ENCODE measurements at regions not wholly inside any gene's neighbourhood (a gene's known extent, or its start where the extent isn't known, plus 50 kb on each side); places are given as distances from the start of the nearest gene placed in this dataset.

DNA sequence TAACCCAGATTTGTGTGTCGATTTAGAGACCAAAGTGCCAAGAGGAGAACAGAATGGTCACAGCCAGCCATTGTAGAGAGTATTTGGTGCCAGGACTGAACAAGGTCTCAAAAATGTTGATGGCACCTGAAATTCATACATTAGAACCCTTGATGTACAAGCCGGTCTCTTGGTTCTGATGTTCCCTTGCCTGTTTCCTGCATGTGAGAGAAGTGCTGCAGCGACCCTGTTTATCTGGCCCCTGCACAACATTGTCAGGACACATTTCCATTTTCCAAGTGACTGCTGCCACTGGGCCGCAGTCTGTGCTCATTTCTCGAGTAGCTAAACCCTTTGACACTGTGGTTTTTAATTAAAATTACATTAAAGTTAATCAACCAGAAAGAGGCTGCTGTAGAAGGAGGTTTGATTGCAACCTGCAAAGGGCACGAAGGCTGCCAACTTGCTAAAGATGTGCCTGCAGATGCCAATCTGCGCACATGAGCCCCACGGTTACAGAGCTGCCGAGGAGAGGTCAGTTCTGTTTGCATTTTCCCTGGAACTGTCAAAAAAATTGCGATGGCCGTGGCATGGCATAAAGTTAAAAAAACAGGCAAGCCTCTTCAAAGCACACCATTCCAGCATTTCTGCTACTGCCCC, 136.4 kb upstream of the CMC1 start:
- TF ChIP-seq CTCF (IDR thresholded peaks at IDR 0.05; ENCODE audit: low read length) (no peak), EZH2 (optimal IDR thresholded peaks at IDR 0.05; ENCODE audit: low read depth, low read length) (no peak), EZH2phosphoT487 (IDR thresholded peaks at IDR 0.05; ENCODE audit: low read length) (no peak)
